Activated CD8-positive, alpha-beta T cell treated with anti-CD3 and anti-CD28 coated beads, Interleukin-2, amount 10 ng/mL, durations not matched to agents 7 days and 5 days (primary cell): ENCODE measurements at regions not wholly inside any gene's neighbourhood (a gene's known extent, or its start where the extent isn't known, plus 50 kb on each side); places are given as distances from the start of the nearest gene placed in this dataset.
"Not testable (repeated sequence)": the region's sequence is repeated elsewhere in the genome, so short reads cannot be mapped to it uniquely, and the experiment has no call there.

Experiments used
- ATAC-seq: fragments of 150-1000 bp; cut with Tn5 transposase; one replicate; pipeline ENCODE4 v1.10.0; 2021; ENCODE audit warnings: moderate library complexity
- CTCF ChIA-PET: fragments of 350-600 bp; sonication (Branson Sonifier 250); formaldehyde crosslinking; loops from one replicate; lab custom pipeline; 2021; ENCODE audit warnings: antibody characterized with exemption; lab: Charles Lee
- POLR2A ChIA-PET: fragments of 350-600 bp; sonication (Branson Sonifier 250); formaldehyde crosslinking; loops from one replicate; lab custom pipeline; 2021; ENCODE audit warnings: antibody characterized with exemption; lab: Charles Lee
- DNase-seq: peaks from one replicate; pipeline ENCODE4 v3.0.0-alpha.2; 2020
- H3K27ac Mint-ChIP-seq: one replicate; pipeline ENCODE4 v1.8.0; 2021; ENCODE audit warnings: mild to moderate bottlenecking, mixed read lengths
- H3K27me3 Mint-ChIP-seq: one replicate; pipeline ENCODE4 v1.8.0; 2021; ENCODE audit warnings: low read depth, mixed read lengths
- H3K36me3 Mint-ChIP-seq: one replicate; pipeline ENCODE4 v1.8.0; 2021; ENCODE audit warnings: low read depth, mixed read lengths
- H3K4me1 Mint-ChIP-seq: one replicate; pipeline ENCODE4 v1.8.0; 2021; ENCODE audit warnings: low read depth, mixed read lengths
- H3K4me3 Mint-ChIP-seq: one replicate; pipeline ENCODE4 v1.8.0; 2021; ENCODE audit warnings: mild to moderate bottlenecking, mixed read lengths
- H3K9me3 Mint-ChIP-seq: one replicate; pipeline ENCODE4 v1.8.0; 2022; ENCODE audit warnings: mixed read lengths; ENCODE audit not compliant: insufficient read depth

DNA sequence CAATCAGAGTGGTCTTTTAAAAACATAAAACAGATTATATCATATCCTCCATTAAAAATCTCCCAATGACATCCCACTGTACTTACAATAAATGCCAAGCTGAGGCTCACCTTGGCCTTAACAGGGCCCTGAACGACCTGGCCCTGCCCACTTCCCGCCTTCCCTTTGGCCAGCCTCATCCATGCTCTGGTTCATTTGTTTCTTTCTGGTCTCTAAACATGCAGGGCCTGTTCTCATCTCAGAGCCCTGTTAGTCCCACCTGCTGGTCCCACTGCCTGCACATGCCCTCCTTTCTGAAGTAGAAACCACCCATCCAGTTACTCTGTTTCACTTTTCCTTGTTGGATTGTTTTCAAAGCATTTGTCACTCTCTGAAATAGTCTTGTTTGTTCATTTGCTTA is 227.4 kb downstream of the INSC start:
- Mint-ChIP-seq H3K27ac (no peak overlapping the region), H3K4me1 (no peaks in the 10 kb centered on the region), H3K36me3 (no peaks in the 10 kb centered on the region), H3K9me3 (no peaks in the 10 kb centered on the region), H3K4me3 (no peak overlapping the region), H3K27me3 (peaks cover 3% of the 10 kb centered on the region)
- DNase-seq, result no peak
- ChIA-PET POLR2A (no interaction called here), CTCF (no interaction called here)
- no peak for ATAC-seq

DNA sequence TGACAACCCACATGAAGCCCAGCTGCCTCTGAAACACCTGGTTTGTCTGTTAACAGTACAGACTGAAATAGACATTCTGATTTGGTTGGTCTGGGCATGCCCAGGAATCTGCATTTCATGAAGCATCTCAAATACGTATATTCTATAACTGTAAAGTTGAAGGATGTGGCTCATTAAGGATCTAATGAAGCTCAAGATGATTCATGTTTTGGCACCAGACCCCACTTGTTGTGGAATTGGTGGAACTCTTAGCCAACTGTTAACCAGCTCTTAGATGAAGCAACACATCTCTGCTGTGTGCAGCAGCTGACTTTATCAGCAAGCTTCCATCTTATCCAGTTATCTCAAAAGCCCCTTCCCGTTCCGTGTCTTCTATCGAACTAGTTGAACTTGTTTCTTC is 232.2 kb downstream of the INSC start:
- CTCF ChIA-PET, result no interaction called here
- H3K9me3 Mint-ChIP-seq, result no peaks in the 10 kb centered on the region
- no peak overlapping the region for H3K27ac Mint-ChIP-seq
- ATAC-seq (no peak), DNase-seq (no peak)
- no peak overlapping the region for H3K4me3 Mint-ChIP-seq
- H3K36me3 Mint-ChIP-seq, result no peaks in the 10 kb centered on the region
- no peaks in the 10 kb centered on the region for H3K27me3 Mint-ChIP-seq
- POLR2A ChIA-PET, result no interaction called here
- H3K4me1 Mint-ChIP-seq, result no peaks in the 10 kb centered on the region

DNA sequence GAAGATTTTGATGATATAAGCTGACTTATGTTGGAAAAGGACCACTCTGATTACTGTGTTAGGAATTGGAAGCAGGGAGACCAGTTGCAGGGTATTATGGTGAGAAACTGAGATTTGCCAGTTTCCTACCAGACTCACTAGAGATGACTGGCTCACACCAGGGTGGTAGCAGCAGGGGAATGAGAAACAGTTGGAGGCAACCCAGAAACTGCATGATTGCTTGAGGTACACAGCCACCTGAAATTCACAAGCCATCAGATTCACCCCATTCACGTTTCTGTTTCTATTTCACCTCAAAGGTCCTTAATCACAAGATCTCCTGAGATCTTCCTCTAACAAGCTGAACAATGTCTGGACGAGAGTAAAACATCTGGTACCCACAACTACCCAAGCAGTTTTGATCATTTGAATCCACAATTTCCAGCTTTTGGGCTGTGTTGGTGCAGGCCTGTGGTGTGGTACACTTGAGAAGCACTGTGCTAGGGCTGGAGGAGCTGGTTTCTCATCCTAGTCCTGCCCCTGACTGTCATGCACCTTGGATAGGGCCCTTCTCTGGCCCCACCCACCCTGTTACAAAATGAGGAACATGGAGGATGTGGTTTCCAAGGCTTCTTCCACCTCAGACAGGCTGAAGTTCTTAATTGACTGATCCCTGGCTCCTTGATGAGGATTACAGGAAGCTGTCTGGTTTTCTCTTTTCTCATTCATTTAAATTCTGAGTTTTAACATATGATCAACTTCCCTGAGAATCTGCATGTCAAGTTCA is 233.4 kb downstream of the INSC start:
- CTCF ChIA-PET, result no interaction called here
- Mint-ChIP-seq H3K27ac (no peak overlapping the region), H3K36me3 (no peaks in the 10 kb centered on the region), H3K4me3 (no peak overlapping the region), H3K27me3 (no peaks in the 10 kb centered on the region), H3K4me1 (no peaks in the 10 kb centered on the region), H3K9me3 (no peaks in the 10 kb centered on the region)
- ATAC-seq (no peak), DNase-seq (no peak)
- POLR2A ChIA-PET, result no interaction called here

DNA sequence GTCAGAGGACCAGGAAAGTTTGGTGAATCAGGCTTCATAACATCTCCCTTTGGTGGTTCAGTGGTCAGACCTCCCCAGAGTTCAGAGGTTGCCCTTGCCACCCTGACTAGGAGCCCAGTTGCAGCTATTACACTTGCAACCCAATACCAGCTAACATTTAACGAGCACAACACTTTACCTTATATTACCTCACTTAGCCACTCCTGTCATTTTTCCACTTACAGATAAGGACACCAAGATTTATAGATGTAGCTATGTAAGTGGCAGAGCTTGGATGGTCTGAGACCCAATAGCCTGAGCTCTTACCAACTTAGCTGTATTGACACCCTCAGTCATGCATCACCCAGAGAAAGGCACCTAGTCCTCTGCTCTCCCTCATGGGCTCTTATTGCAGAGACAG is 234.7 kb downstream of the INSC start:
- no peak for ATAC-seq
- CTCF ChIA-PET, result no interaction called here
- no peak for DNase-seq
- Mint-ChIP-seq H3K36me3 (no peaks in the 10 kb centered on the region), H3K4me3 (no peak overlapping the region), H3K4me1 (no peaks in the 10 kb centered on the region), H3K27me3 (no peaks in the 10 kb centered on the region), H3K9me3 (no peaks in the 10 kb centered on the region), H3K27ac (no peak overlapping the region)
- POLR2A ChIA-PET, result no interaction called here

DNA sequence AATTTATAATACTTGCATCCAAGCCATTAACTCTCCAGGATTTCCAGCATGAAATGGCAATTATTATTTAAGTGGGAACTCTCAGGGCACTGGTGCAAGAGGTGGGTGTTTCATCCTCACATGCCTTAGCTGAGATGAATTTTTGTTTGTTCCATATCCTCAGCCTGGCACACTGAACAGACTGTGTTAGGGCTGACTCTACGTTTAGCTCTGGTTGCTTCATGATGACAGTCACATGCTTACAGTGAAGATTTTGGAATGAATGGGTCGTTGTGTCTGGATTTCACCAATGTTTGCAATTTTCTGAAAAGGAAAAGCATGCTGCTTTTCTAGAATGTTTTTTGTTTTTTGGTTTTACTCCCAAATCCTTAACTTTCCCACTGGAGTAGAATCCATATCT is 246.6 kb downstream of the INSC start:
- Mint-ChIP-seq H3K27ac (no peak overlapping the region), H3K9me3 (no peaks in the 10 kb centered on the region), H3K4me3 (no peak overlapping the region), H3K4me1 (no peaks in the 10 kb centered on the region), H3K27me3 (no peaks in the 10 kb centered on the region), H3K36me3 (no peaks in the 10 kb centered on the region)
- POLR2A ChIA-PET, result no interaction called here
- DNase-seq, result no peak
- CTCF ChIA-PET, result no interaction called here
- ATAC-seq, result no peak

DNA sequence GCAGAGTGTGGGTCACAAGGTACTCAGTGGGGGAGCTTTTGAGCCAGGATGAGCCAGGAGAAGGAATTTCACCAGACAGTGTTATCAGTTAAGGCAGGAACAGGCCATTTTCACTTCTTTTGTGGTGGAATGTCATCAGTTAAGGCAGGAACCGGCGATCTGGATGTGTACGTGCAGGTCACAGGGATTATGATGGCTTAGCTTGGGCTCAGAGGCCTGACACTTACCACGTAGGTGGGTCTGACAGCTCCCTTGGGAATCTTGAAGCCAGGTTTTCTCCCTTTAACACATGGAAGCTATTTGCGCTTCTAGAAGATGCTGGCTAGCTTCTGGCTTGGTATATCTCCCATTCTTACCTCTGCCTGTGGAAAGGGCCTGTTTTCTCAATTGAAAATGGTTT is 250.6 kb downstream of the INSC start:
- H3K9me3 Mint-ChIP-seq, H3K27ac Mint-ChIP-seq, POLR2A ChIA-PET, H3K36me3 Mint-ChIP-seq, H3K4me3 Mint-ChIP-seq, ATAC-seq, H3K27me3 Mint-ChIP-seq, CTCF ChIA-PET, DNase-seq, H3K4me1 Mint-ChIP-seq: not testable (repeated sequence)

DNA sequence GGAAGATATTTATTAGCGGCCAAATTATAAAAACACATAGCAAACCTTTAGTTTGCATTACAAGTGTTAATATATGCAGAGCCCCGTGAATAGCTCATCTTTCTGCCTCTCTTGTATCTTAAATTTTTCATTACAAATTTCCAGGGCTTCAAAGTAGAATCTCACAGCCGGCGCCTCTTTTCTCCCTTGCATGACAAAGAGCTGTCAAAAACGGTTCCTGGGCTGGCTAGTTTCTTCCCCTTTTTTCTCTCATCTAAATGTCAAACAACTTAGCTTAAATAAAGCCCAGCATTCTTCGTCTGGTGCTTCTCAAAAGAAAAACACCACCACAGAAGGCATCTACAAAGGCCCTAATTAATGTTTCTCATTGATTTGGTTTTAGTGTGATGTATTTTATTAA is 253.0 kb downstream of the INSC start:
- H3K27me3 Mint-ChIP-seq, result no peaks in the 10 kb centered on the region
- no peak for DNase-seq
- ATAC-seq, result no peak
- no peak overlapping the region for H3K4me3 Mint-ChIP-seq
- CTCF ChIA-PET, result no interaction called here
- H3K4me1 Mint-ChIP-seq, result no peaks in the 10 kb centered on the region
- H3K36me3 Mint-ChIP-seq, result no peaks in the 10 kb centered on the region
- H3K9me3 Mint-ChIP-seq, result no peaks in the 10 kb centered on the region
- H3K27ac Mint-ChIP-seq, result no peak overlapping the region
- POLR2A ChIA-PET, result no interaction called here

DNA sequence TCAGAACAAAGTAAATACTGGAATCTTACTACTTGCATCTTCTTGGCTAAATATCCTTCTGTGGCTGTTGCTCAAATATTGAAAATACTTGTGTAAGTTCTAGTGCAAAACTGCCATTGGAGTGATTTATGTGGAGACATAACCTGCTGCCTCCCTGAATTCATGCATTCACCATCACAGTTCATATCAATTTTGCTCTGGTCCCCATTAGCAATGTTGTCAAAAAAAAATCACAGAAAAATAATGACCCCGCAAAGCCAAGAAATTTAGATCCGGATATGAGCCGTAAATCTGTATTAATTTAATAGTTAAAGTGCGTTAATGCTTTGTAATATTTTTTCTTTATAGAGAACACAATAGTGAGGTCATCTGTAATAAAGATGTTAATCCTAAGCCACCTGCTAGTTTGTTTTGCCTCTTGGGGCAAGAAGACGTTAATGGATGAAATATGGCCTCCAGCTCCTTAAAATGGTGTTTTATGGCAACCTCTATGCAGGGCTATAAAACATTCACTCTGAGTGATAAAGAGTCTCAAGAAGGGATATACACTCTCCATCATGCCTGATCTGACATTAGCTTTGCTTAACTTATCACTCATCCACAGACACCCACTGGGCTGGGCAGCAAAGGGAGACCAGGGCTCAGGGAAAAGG is 255.9 kb downstream of the INSC start:
- no peaks in the 10 kb centered on the region for H3K4me1 Mint-ChIP-seq
- H3K27me3 Mint-ChIP-seq, result no peaks in the 10 kb centered on the region
- H3K36me3 Mint-ChIP-seq, result no peaks in the 10 kb centered on the region
- H3K4me3 Mint-ChIP-seq, result no peak overlapping the region
- no peak overlapping the region for H3K27ac Mint-ChIP-seq
- no peaks in the 10 kb centered on the region for H3K9me3 Mint-ChIP-seq
- POLR2A ChIA-PET, result no interaction called here
- ATAC-seq (no peak), DNase-seq (no peak)
- CTCF ChIA-PET, result no interaction called here

DNA sequence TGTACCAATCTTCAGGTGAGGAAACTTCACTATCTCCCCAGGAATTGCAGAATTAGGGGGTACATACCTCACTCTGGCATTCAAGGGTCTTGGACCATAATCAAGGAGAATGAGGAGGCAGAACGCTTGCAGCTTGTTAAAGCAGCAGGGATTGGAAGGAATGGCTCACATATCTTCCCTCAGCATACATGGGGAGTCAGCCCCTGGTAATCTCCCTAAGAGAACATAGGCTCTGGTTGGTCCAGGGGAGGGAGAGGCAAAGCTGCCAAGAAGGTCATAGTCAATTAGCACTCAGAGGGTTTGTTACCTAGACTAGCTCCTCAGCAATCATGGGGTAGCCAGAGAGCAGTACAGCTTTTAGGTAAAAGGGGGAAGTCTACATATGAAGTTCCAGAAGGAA is 256.8 kb downstream of the INSC start:
- Mint-ChIP-seq H3K27ac (no peak overlapping the region), H3K4me3 (no peak overlapping the region), H3K4me1 (no peaks in the 10 kb centered on the region), H3K36me3 (no peaks in the 10 kb centered on the region), H3K27me3 (no peaks in the 10 kb centered on the region), H3K9me3 (no peaks in the 10 kb centered on the region)
- no peak for ATAC-seq
- DNase-seq, result no peak
- POLR2A ChIA-PET, result no interaction called here
- CTCF ChIA-PET, result no interaction called here

DNA sequence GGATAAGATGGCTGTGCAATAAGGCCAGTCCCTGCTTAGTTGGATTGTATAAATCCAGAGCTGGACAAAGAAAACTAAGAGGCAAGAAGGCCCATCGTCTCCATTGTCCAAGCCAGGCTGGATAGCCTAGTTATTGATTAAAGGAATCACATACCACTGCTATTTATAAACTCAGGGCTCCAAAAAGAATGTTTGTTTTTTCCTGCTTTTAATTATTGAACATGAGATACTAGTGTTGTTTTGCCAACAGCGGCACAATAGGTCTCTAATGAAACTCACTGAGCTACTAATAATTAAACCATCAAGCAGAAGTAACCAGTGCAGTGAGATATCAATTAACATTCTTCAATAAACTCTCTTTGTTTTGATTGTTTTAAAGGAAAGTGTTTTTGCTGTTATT is 259.7 kb downstream of the INSC start:
- H3K27me3 Mint-ChIP-seq, result no peaks in the 10 kb centered on the region
- H3K9me3 Mint-ChIP-seq, result no peaks in the 10 kb centered on the region
- no peaks in the 10 kb centered on the region for H3K4me1 Mint-ChIP-seq
- DNase-seq (no peak), ATAC-seq (no peak)
- H3K4me3 Mint-ChIP-seq, result no peak overlapping the region
- no peaks in the 10 kb centered on the region for H3K36me3 Mint-ChIP-seq
- H3K27ac Mint-ChIP-seq, result no peak overlapping the region
- POLR2A ChIA-PET, result no interaction called here
- CTCF ChIA-PET, result no interaction called here

DNA sequence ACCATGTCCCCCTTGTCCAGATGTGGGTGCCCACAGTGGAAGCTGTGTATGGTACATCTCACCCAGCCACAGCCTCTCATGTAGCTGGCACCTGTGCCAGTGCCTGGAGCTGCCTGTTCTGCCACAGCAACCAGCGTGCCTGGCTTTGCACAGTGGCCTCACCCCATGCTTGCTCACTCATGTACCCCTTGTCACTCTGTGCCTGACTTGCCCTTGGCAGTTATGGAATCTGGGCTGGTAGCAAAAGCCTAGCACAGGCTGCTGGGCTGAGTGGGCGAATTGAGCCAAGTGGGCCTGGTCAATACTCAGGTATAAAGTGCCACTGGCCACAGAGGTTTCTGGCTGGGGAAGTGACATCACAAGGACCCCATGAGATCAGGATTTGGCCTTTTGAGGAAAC is 264.2 kb downstream of the INSC start:
- ATAC-seq (no peak), DNase-seq (no peak)
- H3K36me3 Mint-ChIP-seq, result no peaks in the 10 kb centered on the region
- ChIA-PET POLR2A (no interaction called here), CTCF (no interaction called here)
- no peak overlapping the region for H3K27ac Mint-ChIP-seq
- H3K4me1 Mint-ChIP-seq, result no peaks in the 10 kb centered on the region
- no peaks in the 10 kb centered on the region for H3K9me3 Mint-ChIP-seq
- no peaks in the 10 kb centered on the region for H3K27me3 Mint-ChIP-seq
- no peak overlapping the region for H3K4me3 Mint-ChIP-seq

DNA sequence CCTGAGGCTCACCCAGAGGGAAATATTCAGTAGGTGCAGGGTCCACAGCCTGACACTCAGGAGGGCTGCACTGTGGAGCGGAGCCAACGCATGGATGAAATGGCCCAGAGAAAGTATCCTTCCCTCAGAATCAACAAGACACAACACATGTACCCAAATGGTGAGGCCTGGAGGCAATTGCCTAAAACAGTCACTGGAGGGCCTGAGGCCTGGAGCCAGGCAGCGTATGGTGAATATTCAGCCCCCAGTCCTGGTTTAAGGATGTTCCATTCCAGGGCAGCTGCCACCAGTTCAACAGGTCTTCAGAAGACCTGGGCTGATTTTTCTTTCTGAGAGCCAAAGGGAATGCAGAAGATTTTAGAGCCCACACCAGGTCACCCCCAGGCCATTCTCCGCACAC is 264.8 kb downstream of the INSC start:
- CTCF ChIA-PET, result no interaction called here
- ATAC-seq (no peak), DNase-seq (no peak)
- Mint-ChIP-seq H3K27ac (no peak overlapping the region), H3K4me1 (no peaks in the 10 kb centered on the region), H3K9me3 (no peaks in the 10 kb centered on the region), H3K27me3 (no peaks in the 10 kb centered on the region), H3K4me3 (no peak overlapping the region), H3K36me3 (no peaks in the 10 kb centered on the region)
- POLR2A ChIA-PET, result no interaction called here

DNA sequence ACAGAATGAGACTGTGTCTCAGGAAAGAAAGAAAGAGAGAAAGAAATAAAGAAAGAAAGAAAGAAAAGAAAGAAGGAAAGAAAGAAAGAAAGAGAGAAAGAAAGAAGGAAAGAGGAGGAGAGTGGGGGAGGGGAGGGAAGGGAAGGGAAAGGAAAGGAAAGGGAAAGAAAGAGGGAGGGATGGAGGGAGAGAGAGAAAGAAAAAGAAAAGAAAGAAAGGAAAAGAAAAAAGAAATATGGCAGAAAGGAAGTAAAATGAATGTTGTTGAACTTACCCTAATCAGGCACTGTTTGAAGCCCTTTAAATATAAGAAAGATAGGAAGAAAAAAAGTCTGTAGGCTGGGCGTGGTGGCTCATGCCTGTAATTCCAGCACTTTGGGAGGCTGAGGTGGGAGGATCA is 276.1 kb downstream of the INSC start:
- H3K36me3 Mint-ChIP-seq, result no peaks in the 10 kb centered on the region
- H3K4me3 Mint-ChIP-seq, result no peak overlapping the region
- H3K27me3 Mint-ChIP-seq, result no peaks in the 10 kb centered on the region
- no peaks in the 10 kb centered on the region for H3K4me1 Mint-ChIP-seq
- no peaks in the 10 kb centered on the region for H3K9me3 Mint-ChIP-seq
- no peak for DNase-seq
- ChIA-PET CTCF (no interaction called here), POLR2A (no interaction called here)
- H3K27ac Mint-ChIP-seq, result no peak overlapping the region
- ATAC-seq, result no peak
